A549 (cell line): ENCODE measurements at regions not wholly inside any gene's neighbourhood (a gene's known extent, or its start where the extent isn't known, plus 50 kb on each side); places are given as distances from the start of the nearest gene placed in this dataset.
"Not testable (repeated sequence)": the region's sequence is repeated elsewhere in the genome, so short reads cannot be mapped to it uniquely, and the experiment has no call there.

Experiments used
- ATAC-seq, 2 experiments: fragments of 200-7000 bp in 1 of 2; fragments of >200 bp in 1 of 2; cut with Nextera tagmentation in 1 of 2; cut with Tn5 transposase in 1 of 2; 3 replicates each; pipeline versions ENCODE4 v1.8.0 to v1.9.1; 2018 to 2020; ENCODE audit warnings: mild to moderate bottlenecking in 1 of 2, moderate library complexity in 1 of 2
- CTCF ChIA-PET: fragments of 300-600 bp; sonication (Branson Sonifier 250); formaldehyde crosslinking; extraction: SDS; loops from one replicate; lab custom pipeline; 2021; ENCODE audit warnings: antibody characterized with exemption, inconsistent platforms; lab: Yijun Ruan, JAX
- POLR2A ChIA-PET: fragments of 350-600 bp; formaldehyde crosslinking; extraction: SDS; loops from one replicate; lab custom pipeline; 2021; ENCODE audit warnings: antibody characterized with exemption, inconsistent platforms; lab: Yijun Ruan, JAX
- DNase-seq, 2 experiments: peaks; one replicate each; pipeline versions ENCODE4 v3.0.0 to v3.0.0-alpha.2; 2011 to 2016; ENCODE audit warnings: low read depth in 1 of 2, low spot score in 1 of 2
- FAIRE-seq: peaks from 2 replicates; lab custom pipeline; 2011; peaks lifted over from hg19 to GRCh38; lab: Jason Lieb, UNC
- H3K27ac ChIP-seq, 2 experiments: fragments of >200 bp; sonication (Bioruptor Twin); formaldehyde crosslinking; 3 replicates each; pipeline ENCODE4 v1.5.1; 2016 to 2017
- H3K4me1 ChIP-seq: fragments of >200 bp; sonication (Bioruptor Twin); formaldehyde crosslinking; 3 replicates; pipeline ENCODE4 v1.6.1; 2016
- H3K4me2 ChIP-seq: fragments of >200 bp; sonication (Bioruptor Twin); formaldehyde crosslinking; 3 replicates; pipeline ENCODE4 v1.6.1; 2016
- H3K4me3 ChIP-seq: fragments of >200 bp; sonication (Bioruptor Twin); formaldehyde crosslinking; 3 replicates; pipeline ENCODE4 v1.5.1; 2016
- H3K9me3 ChIP-seq: fragments of >200 bp; sonication (Bioruptor Twin); formaldehyde crosslinking; 3 replicates; pipeline ENCODE4 v1.6.1; 2016
- CBX2 ChIP-seq: fragments of 200-600 bp; sonication (generic); IDR thresholded peaks from 2 replicates; pipeline ENCODE4 v1.6.1; 2016; ENCODE audit warnings: low read depth, mild to moderate bottlenecking, borderline replicate concordance
- CBX8 ChIP-seq: fragments of 200-600 bp; sonication (generic); IDR thresholded peaks from 2 replicates; pipeline ENCODE4 v1.6.1; 2016
- CEBPB ChIP-seq, 2 experiments: fragments of >200 bp in 1 of 2; sonication (Bioruptor Twin) in 1 of 2; formaldehyde crosslinking in 1 of 2; IDR thresholded peaks; 2 replicates each; pipeline ENCODE4 v1.6.1; 2012 to 2016
- CHD4 ChIP-seq: fragments of 200-600 bp; sonication (generic); IDR thresholded peaks from 2 replicates; pipeline ENCODE4 v1.6.1; 2016; ENCODE audit warnings: antibody characterized with exemption, mild to moderate bottlenecking, borderline replicate concordance
- EHF ChIP-seq: fragments of 250-450 bp; sonication (Bioruptor Pico); IDR thresholded peaks from 2 replicates; pipeline ENCODE4 v1.5.0; 2020; ENCODE audit warnings: mild to moderate bottlenecking
- EHMT2 ChIP-seq: fragments of 200-600 bp; sonication (generic); IDR thresholded peaks from 2 replicates; pipeline ENCODE4 v1.6.1; 2016; ENCODE audit warnings: antibody characterized with exemption, low read depth, mild to moderate bottlenecking, moderate library complexity
- FOSB ChIP-seq: fragments of 250-450 bp; sonication (Bioruptor Pico); IDR thresholded peaks from 2 replicates; pipeline ENCODE4 v1.5.0; 2020; ENCODE audit warnings: mild to moderate bottlenecking, moderate library complexity
- FOXS1 ChIP-seq: fragments of 250-450 bp; sonication (Bioruptor Pico); IDR thresholded peaks from 2 replicates; pipeline ENCODE4 v1.5.0; 2020; ENCODE audit warnings: mild to moderate bottlenecking, moderate library complexity
- HOXA7 ChIP-seq: fragments of 250-450 bp; sonication (Bioruptor Pico); IDR thresholded peaks from 2 replicates; pipeline ENCODE4 v1.5.0; 2020; ENCODE audit warnings: mild to moderate bottlenecking, moderate library complexity
- HOXB5 ChIP-seq: fragments of 250-450 bp; sonication (Bioruptor Pico); IDR thresholded peaks from 2 replicates; pipeline ENCODE4 v1.5.0; 2020; ENCODE audit warnings: mild to moderate bottlenecking, moderate library complexity
- KDM5A ChIP-seq: fragments of 200-600 bp; sonication (generic); IDR thresholded peaks from 2 replicates; pipeline ENCODE4 v1.6.1; 2016; ENCODE audit warnings: antibody characterized with exemption, mild to moderate bottlenecking
- MAFK ChIP-seq: fragments of 450-650 bp; IDR thresholded peaks from 2 replicates; pipeline ENCODE4 v1.6.1; 2014; ENCODE audit not compliant: partially characterized antibody
- NFE2L2 ChIP-seq: fragments of 150-350 bp; conservative IDR thresholded peaks from 2 replicates; pipeline ENCODE4 v1.6.1; 2014; ENCODE audit warnings: low read length
- PHF8 ChIP-seq: fragments of 200-600 bp; sonication (generic); IDR thresholded peaks from 2 replicates; pipeline ENCODE4 v1.6.1; 2016; ENCODE audit warnings: low read depth, mild to moderate bottlenecking, antibody characterized with exemption, moderate library complexity, borderline replicate concordance
- POLR2AphosphoS2 ChIP-seq: conservative IDR thresholded peaks from 2 replicates; pipeline ENCODE4 v1.6.1; 2012; ENCODE audit warnings: low read length, improper control_type of control experiment, inconsistent platforms
- RAD21 ChIP-seq, 2 experiments: fragments of >200 bp in 1 of 2; sonication (Bioruptor Twin) in 1 of 2; formaldehyde crosslinking in 1 of 2; IDR thresholded peaks in 1 of 2; conservative IDR thresholded peaks in 1 of 2; 2 replicates in 1 of 2; 3 replicates in 1 of 2; pipeline ENCODE4 v1.6.1; 2012 to 2018; ENCODE audit warnings: inconsistent platforms in 1 of 2
- SREBF2 ChIP-seq: fragments of 450-650 bp; IDR thresholded peaks from 2 replicates; pipeline ENCODE4 v1.6.1; 2014; ENCODE audit warnings: mild to moderate bottlenecking, moderate library complexity
- ZC3H11A ChIP-seq: fragments of 450-650 bp; IDR thresholded peaks from 2 replicates; pipeline ENCODE4 v1.6.1; 2014; ENCODE audit warnings: antibody characterized with exemption, mild to moderate bottlenecking
- ZFP36 ChIP-seq: fragments of 450-650 bp; IDR thresholded peaks from 2 replicates; pipeline ENCODE4 v1.6.1; 2014; ENCODE audit warnings: borderline replicate concordance; ENCODE audit not compliant: partially characterized antibody
- ZNF302 ChIP-seq: fragments of 250-450 bp; sonication (Bioruptor Pico); IDR thresholded peaks from 2 replicates; pipeline ENCODE4 v1.9.0; 2021; ENCODE audit warnings: inconsistent platforms, mild to moderate bottlenecking, moderate library complexity
- WGBS: methylation state at CpG from one replicate; pipeline ENCODE4 v1.1.6; 2017; ENCODE audit errors: missing lambda C conversion rate; 5-methylcytosine and 5-hydroxymethylcytosine counted together
- TF ChIP-seq, protein P1 (sequence below): fragments of 250-450 bp; sonication (Bioruptor Pico); IDR thresholded peaks from 2 replicates; pipeline ENCODE4 v1.5.0; 2021; ENCODE audit warnings: mild to moderate bottlenecking, moderate library complexity, borderline replicate concordance
- TF ChIP-seq, protein P2 (sequence below): IDR thresholded peaks from 2 replicates; pipeline ENCODE4 v1.6.1; 2012
- TF ChIP-seq, protein P3 (sequence below): IDR thresholded peaks from 2 replicates; pipeline ENCODE4 v1.6.1; 2012; ENCODE audit warnings: low read depth, borderline replicate concordance
- TF ChIP-seq, protein P4 (sequence below): IDR thresholded peaks from 2 replicates; pipeline ENCODE4 v1.6.1; 2012

DNA sequence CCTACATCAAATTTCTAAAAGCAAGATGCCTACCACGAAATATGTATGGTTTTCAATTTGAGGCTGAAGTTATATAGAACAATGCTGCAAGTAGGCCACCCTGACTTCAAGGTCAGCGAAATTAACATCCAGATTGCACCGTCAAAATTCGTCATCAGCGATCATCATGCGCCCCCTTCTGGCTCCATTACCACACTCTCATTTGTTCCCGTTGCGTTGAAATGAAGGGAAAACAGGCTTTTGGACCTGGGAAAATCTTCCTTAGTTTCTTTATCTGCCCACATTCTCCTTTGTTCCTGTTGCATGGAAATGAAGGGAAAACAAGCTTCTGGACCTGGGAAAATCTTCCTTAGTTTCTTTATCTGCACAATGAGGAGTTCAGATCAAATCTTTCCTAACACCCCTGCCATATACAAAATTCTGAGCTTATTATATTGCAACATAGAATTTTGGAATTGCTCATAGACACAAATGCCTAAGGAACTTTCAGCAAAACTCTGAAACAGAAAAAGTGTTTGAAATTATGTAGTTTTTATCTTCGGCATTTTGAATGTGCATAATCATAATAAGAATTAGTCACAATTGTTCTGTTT, 98.2 kb upstream of the PRKCQ start (continued):
- TF ChIP-seq CEBPB (IDR thresholded peaks at IDR 0.05) (peak in 1 of 2 experiments; percentile 37; a peak in 1 of 4 replicates), NFE2L2 (no peak), PHF8 (no peak), CHD4 (no peak), RAD21 (conservative IDR thresholded peaks at IDR 0.05 in 1 of 2, IDR thresholded peaks at IDR 0.05 in 1 of 2) (peak; percentile 70 to 76)
- TF ChIP-seq, protein P1, sequence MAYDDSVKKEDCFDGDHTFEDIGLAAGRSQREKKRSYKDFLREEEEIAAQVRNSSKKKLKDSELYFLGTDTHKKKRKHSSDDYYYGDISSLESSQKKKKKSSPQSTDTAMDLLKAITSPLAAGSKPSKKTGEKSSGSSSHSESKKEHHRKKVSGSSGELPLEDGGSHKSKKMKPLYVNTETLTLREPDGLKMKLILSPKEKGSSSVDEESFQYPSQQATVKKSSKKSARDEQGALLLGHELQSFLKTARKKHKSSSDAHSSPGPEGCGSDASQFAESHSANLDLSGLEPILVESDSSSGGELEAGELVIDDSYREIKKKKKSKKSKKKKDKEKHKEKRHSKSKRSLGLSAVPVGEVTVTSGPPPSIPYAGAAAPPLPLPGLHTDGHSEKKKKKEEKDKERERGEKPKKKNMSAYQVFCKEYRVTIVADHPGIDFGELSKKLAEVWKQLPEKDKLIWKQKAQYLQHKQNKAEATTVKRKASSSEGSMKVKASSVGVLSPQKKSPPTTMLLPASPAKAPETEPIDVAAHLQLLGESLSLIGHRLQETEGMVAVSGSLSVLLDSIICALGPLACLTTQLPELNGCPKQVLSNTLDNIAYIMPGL = no peak

DNA sequence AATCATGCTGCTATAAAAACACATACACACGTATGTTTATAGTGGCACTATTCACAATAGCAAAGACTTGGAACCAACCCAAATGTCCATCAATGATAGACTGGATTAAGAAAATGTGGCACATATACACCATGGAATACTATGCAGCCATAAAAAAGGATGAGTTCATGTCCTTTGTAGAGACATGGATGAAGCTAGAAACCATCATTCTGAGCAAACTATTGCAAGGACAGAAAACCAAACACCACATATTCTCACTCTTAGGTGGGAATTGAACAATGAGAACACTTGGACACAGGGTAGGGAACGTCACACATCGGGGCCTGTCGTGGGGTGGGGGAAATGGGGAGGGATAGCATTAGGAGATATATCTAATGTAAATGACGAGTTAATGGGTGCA, 97.1 kb upstream of the PRKCQ start:
- DNase-seq, H3K9me3 ChIP-seq, H3K4me3 ChIP-seq, FAIRE-seq, POLR2A ChIA-PET, H3K27ac ChIP-seq, ATAC-seq, H3K4me1 ChIP-seq, H3K4me2 ChIP-seq: not testable (repeated sequence)
- CTCF ChIA-PET = interaction anchor here (0.7 to 3.2 kb wide), 3 partner anchors 11 to 735 kb away, joined by 3 to 23 read pairs (median 3); no protein-coding TSS in a partner anchor
- 86% methylated on average over 5 of the region's 5 CpGs for WGBS

DNA sequence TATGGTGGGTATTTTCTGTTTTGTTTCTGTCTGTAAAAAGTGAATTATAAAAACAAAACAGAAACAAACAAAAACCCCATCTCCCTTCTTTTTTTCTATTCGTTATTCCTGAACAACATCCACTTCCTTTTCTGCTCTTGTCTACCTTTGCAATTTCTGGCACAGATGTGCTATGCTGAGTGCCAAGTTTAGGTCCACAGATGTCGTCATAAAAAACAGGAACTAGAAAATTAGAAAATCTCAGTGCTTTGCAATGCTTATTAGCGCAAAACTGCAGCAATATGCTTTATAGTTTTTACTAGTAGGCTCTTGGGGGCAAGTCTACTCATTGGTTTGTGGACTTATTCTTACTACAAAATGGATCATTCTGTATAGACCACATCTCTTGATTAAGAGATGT, 94.2 kb upstream of the PRKCQ start:
- WGBS = 47% methylated on average over 3 of the region's 3 CpGs
- no peaks in the 10 kb centered on the region for H3K9me3 ChIP-seq
- TF ChIP-seq CBX8 (0 out of 2 replicates have a peak, but pooled peaks have one; percentile 48), NFE2L2 (no peak), MAFK (no peak), SREBF2 (no peak), EHMT2 (no peak), FOSB (no peak)
- TF ChIP-seq, protein P2, sequence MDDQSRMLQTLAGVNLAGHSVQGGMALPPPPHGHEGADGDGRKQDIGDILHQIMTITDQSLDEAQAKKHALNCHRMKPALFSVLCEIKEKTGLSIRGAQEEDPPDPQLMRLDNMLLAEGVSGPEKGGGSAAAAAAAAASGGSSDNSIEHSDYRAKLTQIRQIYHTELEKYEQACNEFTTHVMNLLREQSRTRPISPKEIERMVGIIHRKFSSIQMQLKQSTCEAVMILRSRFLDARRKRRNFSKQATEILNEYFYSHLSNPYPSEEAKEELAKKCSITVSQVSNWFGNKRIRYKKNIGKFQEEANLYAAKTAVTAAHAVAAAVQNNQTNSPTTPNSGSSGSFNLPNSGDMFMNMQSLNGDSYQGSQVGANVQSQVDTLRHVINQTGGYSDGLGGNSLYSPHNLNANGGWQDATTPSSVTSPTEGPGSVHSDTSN = no peak
- FAIRE-seq = no peak
- DNase-seq = no peak
- no peak overlapping the region for H3K27ac ChIP-seq
- H3K4me2 ChIP-seq = no peak overlapping the region
- no peaks in the 10 kb centered on the region for H3K4me1 ChIP-seq
- POLR2A ChIA-PET = no interaction called here
- CTCF ChIA-PET = no interaction called here
- ATAC-seq = no peak
- no peak overlapping the region for H3K4me3 ChIP-seq

DNA sequence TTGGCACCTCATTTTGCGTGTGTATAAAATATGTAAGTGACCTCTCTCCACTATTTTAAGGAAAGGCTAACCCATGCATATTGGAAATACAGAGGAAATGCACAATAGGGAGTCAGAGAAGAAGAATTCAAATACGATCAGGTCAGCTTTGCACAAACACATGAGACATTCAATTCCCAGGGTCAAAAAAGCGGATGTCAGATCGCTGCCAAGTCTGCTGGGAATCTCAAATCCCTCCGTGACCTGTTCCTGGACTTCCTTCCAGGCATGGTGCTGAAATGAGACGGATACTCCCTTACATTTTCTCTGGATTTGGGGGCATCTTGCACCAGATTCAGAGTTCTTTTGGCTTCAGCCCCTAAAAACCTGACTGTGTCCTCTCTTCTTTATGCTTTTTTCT, 91.9 kb upstream of the PRKCQ start:
- Histone ChIP-seq H3K4me1 (no peaks in the 10 kb centered on the region), H3K4me2 (no peak overlapping the region), H3K4me3 (no peak overlapping the region), H3K9me3 (no peaks in the 10 kb centered on the region), H3K27ac (no peak overlapping the region)
- DNase-seq (no peak), FAIRE-seq (no peak), ATAC-seq (no peak)
- ChIA-PET CTCF (interaction anchor here (1.4 to 6.7 kb wide), 3 partner anchors 66 to 747 kb away, joined by 3 to 57 read pairs (median 4); no protein-coding TSS in a partner anchor), POLR2A (no interaction called here)
- WGBS = 81% methylated on average over 6 of the region's 6 CpGs
- TF ChIP-seq FOXS1 (CRISPR knock-in tag) (no peak), HOXA7 (no peak), ZC3H11A (no peak), POLR2AphosphoS2 (no peak), FOSB (no peak), ZFP36 (no peak), EHF (CRISPR knock-in tag) (no peak), KDM5A (no peak), CHD4 (no peak), HOXB5 (CRISPR knock-in tag) (no peak), ZNF302 (CRISPR knock-in tag) (no peak), CBX2 (no peak)
- TF ChIP-seq, protein P3, sequence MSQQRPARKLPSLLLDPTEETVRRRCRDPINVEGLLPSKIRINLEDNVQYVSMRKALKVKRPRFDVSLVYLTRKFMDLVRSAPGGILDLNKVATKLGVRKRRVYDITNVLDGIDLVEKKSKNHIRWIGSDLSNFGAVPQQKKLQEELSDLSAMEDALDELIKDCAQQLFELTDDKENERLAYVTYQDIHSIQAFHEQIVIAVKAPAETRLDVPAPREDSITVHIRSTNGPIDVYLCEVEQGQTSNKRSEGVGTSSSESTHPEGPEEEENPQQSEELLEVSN = no peak
- TF ChIP-seq, protein P2 = no peak
- TF ChIP-seq, protein P4, sequence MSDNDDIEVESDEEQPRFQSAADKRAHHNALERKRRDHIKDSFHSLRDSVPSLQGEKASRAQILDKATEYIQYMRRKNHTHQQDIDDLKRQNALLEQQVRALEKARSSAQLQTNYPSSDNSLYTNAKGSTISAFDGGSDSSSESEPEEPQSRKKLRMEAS = no peak
